ENCODE measurements at regions not wholly inside any gene's neighbourhood (a gene's known extent, or its start where the extent isn't known, plus 50 kb on each side); places are given as distances from the start of the nearest gene placed in this dataset.

DNA sequence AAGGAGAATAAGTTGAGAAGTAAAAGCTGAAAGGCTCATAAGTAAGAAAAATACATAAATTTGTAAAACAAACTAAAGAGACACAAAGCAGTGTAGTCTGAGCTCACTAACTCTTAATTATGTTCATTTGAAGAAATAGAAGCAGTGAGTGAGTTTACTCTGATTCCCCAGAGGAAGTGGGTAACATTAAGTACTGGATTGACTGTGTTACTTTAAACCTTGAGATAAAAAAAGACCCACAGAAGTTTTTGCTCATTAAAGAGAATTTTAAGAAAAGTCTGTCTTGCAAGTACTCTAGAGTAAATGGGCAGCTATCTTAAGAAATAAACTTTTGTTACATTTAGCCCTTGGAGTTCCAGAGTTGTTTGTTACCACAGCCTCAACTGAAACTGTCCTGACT, 2466.9 kb downstream of the PCDH7 start:
- no peak for DNase-seq (ENCODE audit: low read depth)

DNA sequence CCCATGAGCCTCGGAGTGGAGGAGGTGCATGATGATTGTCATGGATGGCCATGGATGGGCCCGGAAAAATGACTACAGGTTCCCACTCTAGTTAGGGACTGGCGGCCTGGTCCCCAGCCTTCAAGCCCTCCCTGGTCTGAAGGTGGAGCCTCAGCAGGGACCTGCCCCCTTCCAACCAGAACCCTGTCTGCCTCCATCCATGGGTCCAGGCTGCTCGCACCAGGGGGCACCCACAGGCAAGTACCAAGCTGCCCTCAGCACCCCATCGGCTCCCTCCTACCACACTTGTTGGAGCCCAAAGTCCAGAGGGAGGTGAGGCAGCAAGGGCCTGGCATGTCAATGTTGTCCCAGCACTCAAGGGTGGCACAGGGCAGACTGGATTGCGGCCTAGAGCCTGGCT, 2468.6 kb downstream of the PCDH7 start:
- TF ChIP-seq, protein P1, sequence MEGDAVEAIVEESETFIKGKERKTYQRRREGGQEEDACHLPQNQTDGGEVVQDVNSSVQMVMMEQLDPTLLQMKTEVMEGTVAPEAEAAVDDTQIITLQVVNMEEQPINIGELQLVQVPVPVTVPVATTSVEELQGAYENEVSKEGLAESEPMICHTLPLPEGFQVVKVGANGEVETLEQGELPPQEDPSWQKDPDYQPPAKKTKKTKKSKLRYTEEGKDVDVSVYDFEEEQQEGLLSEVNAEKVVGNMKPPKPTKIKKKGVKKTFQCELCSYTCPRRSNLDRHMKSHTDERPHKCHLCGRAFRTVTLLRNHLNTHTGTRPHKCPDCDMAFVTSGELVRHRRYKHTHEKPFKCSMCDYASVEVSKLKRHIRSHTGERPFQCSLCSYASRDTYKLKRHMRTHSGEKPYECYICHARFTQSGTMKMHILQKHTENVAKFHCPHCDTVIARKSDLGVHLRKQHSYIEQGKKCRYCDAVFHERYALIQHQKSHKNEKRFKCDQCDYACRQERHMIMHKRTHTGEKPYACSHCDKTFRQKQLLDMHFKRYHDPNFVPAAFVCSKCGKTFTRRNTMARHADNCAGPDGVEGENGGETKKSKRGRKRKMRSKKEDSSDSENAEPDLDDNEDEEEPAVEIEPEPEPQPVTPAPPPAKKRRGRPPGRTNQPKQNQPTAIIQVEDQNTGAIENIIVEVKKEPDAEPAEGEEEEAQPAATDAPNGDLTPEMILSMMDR (IDR thresholded peaks at IDR 0.05; ENCODE audit: insufficient read depth, low read length, poor library complexity, severe bottlenecking) = no peak
- H3K27me3 ChIP-seq (ENCODE audit: control insufficient read depth, insufficient read depth, low read length) = no peaks in the 10 kb centered on the region
- no peak overlapping the region for H3K4me3 ChIP-seq (ENCODE audit: low read depth, low read length)
- H3K36me3 ChIP-seq (ENCODE audit: control insufficient read depth, insufficient read depth, low read length) = no peaks in the 10 kb centered on the region
- DNase-seq (ENCODE audit: low read depth) = no peak

More for the DNA sequence above, 2466.9 kb downstream of the PCDH7 start:
- Histone ChIP-seq H3K27me3 (ENCODE audit: control insufficient read depth, insufficient read depth, low read length) (no peaks in the 10 kb centered on the region), H3K4me3 (ENCODE audit: low read depth, low read length) (no peak overlapping the region), H3K36me3 (ENCODE audit: control insufficient read depth, insufficient read depth, low read length) (no peaks in the 10 kb centered on the region)
- TF ChIP-seq, protein P1 (IDR thresholded peaks at IDR 0.05; ENCODE audit: insufficient read depth, low read length, poor library complexity, severe bottlenecking) = no peak

DNA sequence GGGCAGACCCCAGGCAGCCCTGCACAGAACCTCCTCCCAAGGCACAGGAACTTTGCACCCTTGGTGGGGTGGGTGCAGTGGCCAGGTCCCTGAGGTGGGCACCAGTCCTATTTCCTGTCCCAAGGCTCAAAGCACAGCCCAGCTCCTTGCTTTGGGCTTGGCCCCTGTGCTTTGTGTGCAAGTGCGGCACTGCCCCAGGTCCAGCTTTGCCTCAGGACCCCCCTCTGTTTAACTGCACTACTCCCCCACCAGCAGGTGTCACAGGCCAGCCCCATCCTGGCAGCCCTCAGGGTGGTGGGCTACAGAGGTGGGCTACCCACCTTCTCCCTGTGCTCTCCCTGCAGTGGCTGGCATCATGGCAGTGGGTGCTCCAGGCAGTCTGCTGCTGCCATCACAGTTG, 2469.0 kb downstream of the PCDH7 start:
- Histone ChIP-seq H3K36me3 (ENCODE audit: control insufficient read depth, insufficient read depth, low read length) (no peaks in the 10 kb centered on the region), H3K27me3 (ENCODE audit: control insufficient read depth, insufficient read depth, low read length) (no peaks in the 10 kb centered on the region), H3K4me3 (ENCODE audit: low read depth, low read length) (no peak overlapping the region)
- DNase-seq (ENCODE audit: low read depth) = no peak
- TF ChIP-seq, protein P1 (IDR thresholded peaks at IDR 0.05; ENCODE audit: insufficient read depth, low read length, poor library complexity, severe bottlenecking) = no peak

DNA sequence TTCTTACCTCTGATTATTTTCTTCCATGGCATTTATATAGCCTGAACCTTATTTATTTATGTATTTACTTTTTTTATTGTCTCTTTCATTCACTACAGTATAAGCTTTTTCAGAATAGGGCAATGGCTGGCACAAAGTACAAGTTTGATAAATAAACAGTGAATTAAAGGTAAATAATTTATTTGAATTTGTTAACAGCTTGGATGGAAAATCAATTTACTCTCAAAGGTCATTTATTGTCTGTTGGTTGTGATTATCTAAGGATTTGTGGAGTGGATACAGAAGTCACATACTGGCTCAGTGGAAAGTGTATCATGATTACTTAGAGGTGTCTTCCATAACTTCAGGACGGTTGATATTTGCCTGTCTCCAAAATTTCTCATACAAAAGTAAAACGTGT, 2472.9 kb downstream of the PCDH7 start:
- Histone ChIP-seq H3K4me3 (ENCODE audit: low read depth, low read length) (no peak overlapping the region), H3K36me3 (ENCODE audit: control insufficient read depth, insufficient read depth, low read length) (no peaks in the 10 kb centered on the region), H3K27me3 (ENCODE audit: control insufficient read depth, insufficient read depth, low read length) (no peaks in the 10 kb centered on the region)
- DNase-seq (ENCODE audit: low read depth) = no peak
- TF ChIP-seq, protein P1 (IDR thresholded peaks at IDR 0.05; ENCODE audit: insufficient read depth, low read length, poor library complexity, severe bottlenecking) = no peak

DNA sequence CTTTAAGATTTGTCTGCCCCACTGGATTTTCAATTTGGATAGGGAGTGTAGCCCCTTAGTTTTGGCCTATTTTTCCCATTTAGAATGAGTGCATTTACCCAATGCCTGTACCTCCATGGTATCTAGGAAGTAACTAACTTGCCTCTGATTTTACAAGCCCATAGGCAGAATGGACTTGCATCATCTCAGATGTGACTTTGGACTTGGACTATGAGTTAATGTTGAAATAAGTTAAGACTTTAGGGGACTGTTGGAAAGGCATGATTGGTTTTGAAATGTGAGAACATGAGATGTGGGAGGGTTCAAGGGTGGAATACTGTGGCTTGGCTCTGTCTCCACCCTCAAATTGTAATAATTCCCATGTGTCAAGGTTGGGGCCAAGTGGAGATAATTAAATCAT, 2480.2 kb downstream of the PCDH7 start:
- H3K4me3 ChIP-seq (ENCODE audit: low read depth, low read length) = no peak overlapping the region
- no peak for DNase-seq (ENCODE audit: low read depth)
- H3K36me3 ChIP-seq (ENCODE audit: control insufficient read depth, insufficient read depth, low read length) = no peaks in the 10 kb centered on the region
- TF ChIP-seq, protein P1 (IDR thresholded peaks at IDR 0.05; ENCODE audit: insufficient read depth, low read length, poor library complexity, severe bottlenecking) = no peak
- H3K27me3 ChIP-seq (ENCODE audit: control insufficient read depth, insufficient read depth, low read length) = no peaks in the 10 kb centered on the region

DNA sequence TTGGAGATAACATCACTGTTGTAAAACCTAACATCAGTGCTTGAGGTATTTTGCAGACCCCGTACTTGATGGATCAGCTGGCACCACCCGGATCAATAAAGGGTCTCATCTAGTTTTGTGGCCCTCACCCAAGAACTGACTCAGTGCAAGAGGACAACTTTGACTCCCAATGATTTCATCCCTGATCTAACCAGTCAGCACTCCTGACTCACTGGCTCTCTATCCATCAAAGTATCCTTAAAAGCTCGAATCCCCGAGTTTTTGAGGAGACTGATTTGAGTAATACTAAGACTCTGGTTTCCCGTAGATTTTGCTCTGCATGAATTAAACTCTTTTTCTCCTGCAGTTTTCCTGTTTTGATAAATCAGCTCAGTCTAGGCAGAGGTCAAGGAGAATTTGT, 2498.1 kb downstream of the PCDH7 start:
- Histone ChIP-seq H3K4me3 (ENCODE audit: low read depth, low read length) (no peak overlapping the region), H3K36me3 (ENCODE audit: control insufficient read depth, insufficient read depth, low read length) (no peaks in the 10 kb centered on the region), H3K27me3 (ENCODE audit: control insufficient read depth, insufficient read depth, low read length) (no peaks in the 10 kb centered on the region)
- TF ChIP-seq, protein P1 (IDR thresholded peaks at IDR 0.05; ENCODE audit: insufficient read depth, low read length, poor library complexity, severe bottlenecking) = no peak
- DNase-seq (ENCODE audit: low read depth) = no peak

Measured in kidney epithelial cell (primary cell).